GM06990 (cell line): ENCODE measurements at regions not wholly inside any gene's neighbourhood (a gene's known extent, or its start where the extent isn't known, plus 50 kb on each side); places are given as distances from the start of the nearest gene placed in this dataset.
A peak's percentile ranks its signal among the peaks of the same experiment; 100 is the strongest.
"Not testable (repeated sequence)": the region's sequence is repeated elsewhere in the genome, so short reads cannot be mapped to it uniquely, and the experiment has no call there.

ENCODE experiments used
- DNase-seq: peaks from one replicate; pipeline ENCODE4 v3.0.0-alpha.2; 2011; ENCODE audit not compliant: insufficient read length; ENCODE audit errors: extremely low read depth
- H3K27me3 ChIP-seq: replicated peaks from 2 replicates; pipeline ENCODE4 v1.6.0; 2011; ENCODE audit warnings: low read length; ENCODE audit not compliant: control insufficient read depth, insufficient read depth
- H3K36me3 ChIP-seq: 2 replicates; pipeline ENCODE4 v1.5.1; 2011; ENCODE audit warnings: low read length; ENCODE audit not compliant: control insufficient read depth, insufficient read depth
- H3K4me3 ChIP-seq: replicated peaks from 2 replicates; pipeline ENCODE4 v1.5.1; 2011; ENCODE audit warnings: low read depth, mild to moderate bottlenecking, control low read depth, low read length
- TF ChIP-seq, protein P1 (sequence below): IDR thresholded peaks from 2 replicates; pipeline ENCODE4 v1.5.1; 2011; ENCODE audit warnings: low read length, control low read depth, mild to moderate bottlenecking, inconsistent platforms; ENCODE audit not compliant: insufficient read depth, poor library complexity, severe bottlenecking

DNA sequence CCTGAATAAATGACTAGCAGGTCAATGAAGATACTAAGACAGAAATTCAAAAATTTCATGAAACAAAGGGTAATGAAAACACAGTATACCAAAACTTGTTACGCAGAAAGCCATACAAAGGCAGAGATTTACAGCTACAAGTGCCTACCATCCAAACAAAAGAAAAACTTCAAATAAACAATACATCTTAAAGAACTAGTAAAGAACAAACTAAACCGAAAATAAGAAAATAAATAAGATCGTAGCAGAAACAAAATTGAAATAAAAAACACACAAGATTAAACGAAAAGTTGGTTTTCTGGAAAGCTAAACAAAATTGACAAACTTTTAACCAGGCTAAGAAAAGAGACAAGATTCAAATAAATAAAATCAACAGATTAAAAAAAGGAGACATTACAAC lies 51.5 kb downstream of the VPREB1 start:
- not testable (repeated sequence) for DNase-seq, H3K4me3 ChIP-seq, H3K36me3 ChIP-seq, H3K27me3 ChIP-seq

DNA sequence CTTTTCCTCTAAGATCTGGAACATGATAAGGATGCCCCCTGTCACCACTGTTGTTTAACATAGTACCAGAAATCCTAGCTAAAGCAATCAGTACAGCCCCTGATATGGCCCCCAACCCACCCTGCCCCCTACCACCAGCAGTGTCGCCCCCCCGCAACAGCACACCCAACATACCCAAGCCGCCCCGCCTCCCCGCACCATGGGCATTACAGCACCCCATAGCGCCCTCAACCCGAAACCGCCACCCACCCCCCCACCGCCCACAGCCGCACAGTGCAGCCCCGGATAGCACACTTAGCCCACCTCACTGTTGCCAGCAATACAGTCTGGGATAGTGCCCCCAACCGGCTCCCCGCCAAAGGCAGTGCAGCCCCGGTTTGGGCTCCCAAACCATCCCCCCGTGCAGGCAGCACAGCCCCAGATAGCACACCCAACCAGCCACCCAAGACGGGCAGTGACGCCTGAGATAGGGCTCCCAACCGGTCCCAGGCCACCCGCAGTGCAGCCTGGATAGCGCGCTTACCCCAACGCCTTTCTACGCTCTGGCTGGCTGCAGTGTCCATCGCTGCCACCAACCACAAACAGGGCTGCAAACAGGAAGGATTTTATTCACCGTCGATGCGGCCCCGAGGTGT lies 52.7 kb downstream of the VPREB1 start:
- DNase-seq: peak; percentile 49
- peak overlapping the region; percentile 74 for H3K4me3 ChIP-seq
- not testable (repeated sequence) for H3K36me3 ChIP-seq, H3K27me3 ChIP-seq

DNA sequence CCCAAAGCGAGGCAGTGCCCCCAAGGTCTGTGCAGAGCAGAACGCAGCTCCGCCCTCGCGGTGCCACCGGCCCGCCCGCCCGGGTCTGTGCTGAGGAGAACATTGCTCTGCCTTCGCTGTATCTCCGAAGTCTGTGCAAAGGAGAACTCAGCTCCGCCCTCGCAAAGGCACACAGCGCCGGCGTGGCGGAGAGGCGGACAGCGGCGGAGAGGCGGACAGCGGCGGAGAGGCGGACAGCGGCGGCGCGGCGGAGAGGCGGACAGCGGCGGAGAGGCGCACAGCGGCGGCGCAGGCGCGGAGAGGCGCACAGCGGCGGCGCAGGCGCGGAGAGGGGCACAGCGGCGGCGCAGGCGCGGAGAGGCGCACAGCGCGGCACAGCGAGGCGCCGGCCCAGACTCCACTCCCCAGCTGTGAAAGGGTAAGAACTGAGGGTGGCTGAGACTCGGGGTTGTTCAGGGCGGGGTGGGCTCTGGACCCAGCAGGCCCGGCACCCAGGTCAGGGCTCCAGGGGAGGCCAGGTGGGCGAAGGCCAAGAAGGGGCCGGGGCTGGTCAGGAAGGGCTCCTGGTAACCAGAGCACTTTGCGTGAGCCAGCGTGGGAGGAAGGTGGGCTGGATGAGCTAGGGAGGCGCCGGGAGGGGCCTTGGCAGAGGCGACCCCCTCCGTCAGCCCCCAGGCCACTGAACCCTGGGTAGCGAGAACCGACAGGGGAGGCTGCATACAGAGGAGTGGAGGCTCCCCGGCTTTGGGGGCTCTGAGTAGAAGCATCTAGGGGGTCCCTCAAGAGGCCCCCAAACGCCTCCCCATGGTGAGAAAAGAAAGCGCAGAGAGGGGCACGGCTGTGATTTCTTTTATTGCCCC lies 53.4 kb downstream of the VPREB1 start:
- not testable (repeated sequence) for H3K27me3 ChIP-seq
- peak; percentile 80 for DNase-seq

DNA sequence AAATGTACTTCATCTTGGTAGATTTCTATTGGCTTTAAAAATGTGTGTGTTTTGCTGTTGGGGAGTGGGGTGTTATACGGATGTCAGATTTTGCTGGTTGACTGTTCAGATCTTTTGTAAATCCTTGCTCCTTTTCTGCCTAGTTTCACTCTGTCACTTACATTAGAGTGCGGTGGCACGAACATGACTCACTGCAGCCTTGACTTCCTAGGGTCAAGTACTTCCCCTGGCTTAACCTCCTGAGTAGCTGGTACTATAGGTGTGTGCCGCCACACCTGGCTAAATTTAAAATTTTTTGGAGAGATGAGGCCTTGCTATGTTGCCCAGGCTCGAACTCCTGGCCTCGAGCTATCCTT lies 54.0 kb downstream of the VPREB1 start:
- H3K36me3 ChIP-seq: not testable (repeated sequence)

More for the DNA sequence above, 53.4 kb downstream of the VPREB1 start:
- not testable (repeated sequence) for H3K36me3 ChIP-seq
- peak overlapping the region; percentile 74 for H3K4me3 ChIP-seq
- TF ChIP-seq, protein P1, sequence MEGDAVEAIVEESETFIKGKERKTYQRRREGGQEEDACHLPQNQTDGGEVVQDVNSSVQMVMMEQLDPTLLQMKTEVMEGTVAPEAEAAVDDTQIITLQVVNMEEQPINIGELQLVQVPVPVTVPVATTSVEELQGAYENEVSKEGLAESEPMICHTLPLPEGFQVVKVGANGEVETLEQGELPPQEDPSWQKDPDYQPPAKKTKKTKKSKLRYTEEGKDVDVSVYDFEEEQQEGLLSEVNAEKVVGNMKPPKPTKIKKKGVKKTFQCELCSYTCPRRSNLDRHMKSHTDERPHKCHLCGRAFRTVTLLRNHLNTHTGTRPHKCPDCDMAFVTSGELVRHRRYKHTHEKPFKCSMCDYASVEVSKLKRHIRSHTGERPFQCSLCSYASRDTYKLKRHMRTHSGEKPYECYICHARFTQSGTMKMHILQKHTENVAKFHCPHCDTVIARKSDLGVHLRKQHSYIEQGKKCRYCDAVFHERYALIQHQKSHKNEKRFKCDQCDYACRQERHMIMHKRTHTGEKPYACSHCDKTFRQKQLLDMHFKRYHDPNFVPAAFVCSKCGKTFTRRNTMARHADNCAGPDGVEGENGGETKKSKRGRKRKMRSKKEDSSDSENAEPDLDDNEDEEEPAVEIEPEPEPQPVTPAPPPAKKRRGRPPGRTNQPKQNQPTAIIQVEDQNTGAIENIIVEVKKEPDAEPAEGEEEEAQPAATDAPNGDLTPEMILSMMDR: peak; percentile 34

DNA sequence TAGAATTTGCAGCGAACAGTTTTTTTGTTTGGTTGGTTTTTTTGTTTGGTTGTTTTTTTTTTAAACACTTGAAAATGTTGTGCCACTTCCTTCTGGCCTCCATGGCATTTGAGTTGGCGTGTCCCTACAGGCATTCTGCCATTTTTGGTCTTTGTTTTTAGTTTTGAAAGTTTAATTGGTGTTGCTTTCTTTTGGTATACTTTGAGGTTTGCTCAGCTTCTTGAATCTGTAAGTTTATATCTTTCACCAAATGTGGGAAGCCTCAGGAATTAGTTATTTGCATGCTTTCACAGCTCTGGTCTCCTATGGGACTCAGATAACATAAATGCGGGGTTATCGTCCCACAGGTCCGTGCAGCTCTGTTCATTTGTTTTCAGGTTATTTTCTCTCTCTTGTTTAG lies 55.9 kb downstream of the VPREB1 start:
- not testable (repeated sequence) for H3K4me3 ChIP-seq, DNase-seq, H3K36me3 ChIP-seq, H3K27me3 ChIP-seq

More for the DNA sequence above, 54.0 kb downstream of the VPREB1 start:
- peak overlapping the region; percentile 72 for H3K4me3 ChIP-seq
- not testable (repeated sequence) for H3K27me3 ChIP-seq, DNase-seq

DNA sequence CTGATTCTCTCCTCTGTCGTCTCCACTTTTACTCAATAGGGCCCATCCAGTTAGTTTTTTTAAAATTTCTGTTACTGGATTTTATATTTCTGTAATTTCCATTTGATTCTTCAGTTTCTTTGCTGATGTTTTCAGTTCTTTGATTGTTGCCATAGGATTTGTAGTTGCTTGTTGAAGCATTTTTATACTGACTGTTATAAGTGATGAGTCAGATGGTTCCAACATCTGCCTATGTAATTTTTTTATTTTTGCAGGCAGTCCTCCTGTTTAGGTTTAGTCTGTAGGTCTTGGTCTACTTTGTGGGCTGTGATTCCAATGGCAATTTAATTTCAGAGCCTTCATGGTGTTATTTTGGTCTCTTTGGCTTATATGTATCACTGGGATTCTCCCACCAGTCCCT lies 56.4 kb downstream of the VPREB1 start:
- not testable (repeated sequence) for H3K4me3 ChIP-seq, H3K27me3 ChIP-seq, DNase-seq, H3K36me3 ChIP-seq

DNA sequence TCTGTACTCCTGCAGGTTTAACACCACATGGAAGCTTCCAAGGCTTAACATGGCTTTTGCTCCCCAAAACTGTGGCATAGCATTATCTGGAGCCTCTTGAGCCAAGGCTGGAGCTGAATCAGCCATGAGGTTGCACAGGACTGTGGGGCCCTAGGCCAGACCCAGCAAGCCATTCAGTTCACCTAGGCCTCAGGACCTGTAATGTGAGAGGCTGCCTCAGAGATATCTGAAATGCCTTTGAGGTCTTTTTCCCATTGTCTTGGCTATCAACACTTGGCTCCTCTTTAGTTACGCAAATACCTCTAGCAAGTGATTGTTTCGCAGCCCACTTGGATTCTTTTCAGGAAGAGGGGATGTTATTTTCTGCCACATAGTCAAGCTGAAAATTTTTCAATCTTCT lies 72.0 kb downstream of the VPREB1 start:
- Histone ChIP-seq H3K4me3 (no peak overlapping the region), H3K36me3 (peaks cover 16% of the 10 kb centered on the region), H3K27me3 (no peaks in the 10 kb centered on the region)
- DNase-seq: no peak
- TF ChIP-seq, protein P1: no peak

DNA sequence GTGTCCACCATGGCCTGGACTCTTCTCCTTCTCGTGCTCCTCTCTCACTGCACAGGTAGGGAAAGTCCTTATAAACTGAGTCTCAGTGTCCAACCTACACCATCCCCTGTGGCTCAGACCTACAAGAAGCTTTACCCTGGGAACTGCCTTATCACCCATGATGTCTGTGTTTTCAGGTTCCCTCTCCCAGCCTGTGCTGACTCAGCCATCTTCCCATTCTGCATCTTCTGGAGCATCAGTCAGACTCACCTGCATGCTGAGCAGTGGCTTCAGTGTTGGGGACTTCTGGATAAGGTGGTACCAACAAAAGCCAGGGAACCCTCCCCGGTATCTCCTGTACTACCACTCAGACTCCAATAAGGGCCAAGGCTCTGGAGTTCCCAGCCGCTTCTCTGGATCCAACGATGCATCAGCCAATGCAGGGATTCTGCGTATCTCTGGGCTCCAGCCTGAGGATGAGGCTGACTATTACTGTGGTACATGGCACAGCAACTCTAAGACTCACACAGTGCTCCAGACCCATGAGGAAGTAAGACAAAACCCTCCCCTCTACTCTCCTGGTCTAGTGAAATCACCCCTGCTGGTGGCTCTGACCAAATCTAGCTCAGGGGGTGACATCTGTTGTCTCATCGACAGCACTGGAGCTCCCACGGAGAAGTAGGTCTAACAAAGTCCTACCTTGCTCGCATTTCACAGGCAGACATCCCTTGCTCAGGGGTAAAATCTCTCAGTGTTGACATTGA lies 74.3 kb downstream of the VPREB1 start:
- H3K4me3 ChIP-seq: no peak overlapping the region
- TF ChIP-seq, protein P1: no peak
- H3K27me3 ChIP-seq: no peaks in the 10 kb centered on the region
- no peak for DNase-seq
- H3K36me3 ChIP-seq: peaks cover 19% of the 10 kb centered on the region
